Smooth muscle cell (in vitro differentiated cells): ENCODE measurements at regions not wholly inside any gene's neighbourhood (a gene's known extent, or its start where the extent isn't known, plus 50 kb on each side); places are given as distances from the start of the nearest gene placed in this dataset.

Experiments
- DNase-seq: peaks from one replicate; lab custom pipeline; 2025; ENCODE audit not compliant: unreplicated experiment; lab: John Stamatoyannopoulos, UW
- H2AFZ ChIP-seq: fragments of 200-600 bp; sonication (generic); 2 replicates; pipeline ENCODE4 v1.6.0; 2016; ENCODE audit warnings: antibody characterized with exemption, low read depth, mild to moderate bottlenecking
- H3F3A ChIP-seq: fragments of 200-600 bp; sonication (generic); 2 replicates; pipeline ENCODE4 v1.6.0; 2017; ENCODE audit warnings: antibody characterized with exemption, low read depth
- H3K27ac ChIP-seq: fragments of 200-600 bp; sonication (generic); 2 replicates; pipeline ENCODE4 v1.5.1; 2016; ENCODE audit warnings: low read depth, mild to moderate bottlenecking
- H3K27me3 ChIP-seq: fragments of 200-600 bp; sonication (generic); 2 replicates; pipeline ENCODE4 v1.6.1; 2016; ENCODE audit warnings: low read depth, mild to moderate bottlenecking
- H3K36me3 ChIP-seq: fragments of 200-600 bp; sonication (generic); 2 replicates; pipeline ENCODE4 v1.5.1; 2016; ENCODE audit warnings: low read depth
- H3K4me1 ChIP-seq: fragments of 200-600 bp; sonication (generic); 2 replicates; pipeline ENCODE4 v1.5.1; 2016; ENCODE audit warnings: low read depth
- H3K4me2 ChIP-seq: fragments of 200-600 bp; sonication (generic); 2 replicates; pipeline ENCODE4 v1.6.0; 2016; ENCODE audit warnings: mild to moderate bottlenecking
- H3K4me3 ChIP-seq: fragments of 200-600 bp; sonication (generic); 2 replicates; pipeline ENCODE4 v1.5.1; 2016; ENCODE audit warnings: mild to moderate bottlenecking
- H3K79me2 ChIP-seq: fragments of 200-600 bp; sonication (generic); 2 replicates; pipeline ENCODE4 v1.6.0; 2016; ENCODE audit warnings: low read depth, mild to moderate bottlenecking
- H3K9ac ChIP-seq: fragments of 200-600 bp; sonication (generic); 2 replicates; pipeline ENCODE4 v1.6.0; 2016; ENCODE audit warnings: low read depth
- H3K9me3 ChIP-seq: fragments of 200-600 bp; sonication (generic); replicated peaks from 2 replicates; pipeline ENCODE4 v1.5.1; 2016; ENCODE audit warnings: low read depth
- H4K20me1 ChIP-seq: fragments of 200-600 bp; sonication (generic); 2 replicates; pipeline ENCODE4 v1.6.0; 2016; ENCODE audit warnings: low read depth
- WGBS: methylation state at CpG from one replicate; pipeline ENCODE4 v1.1.7; 2016; ENCODE audit warnings: low lambda C conversion rate; 5-methylcytosine and 5-hydroxymethylcytosine counted together
- TF ChIP-seq, protein P1 (sequence below): fragments of 200-600 bp; sonication (generic); IDR thresholded peaks from 2 replicates; pipeline ENCODE4 v1.5.1; 2017; ENCODE audit warnings: borderline replicate concordance, mild to moderate bottlenecking, antibody characterized with exemption; ENCODE audit not compliant: insufficient read depth, poor library complexity, severe bottlenecking

DNA sequence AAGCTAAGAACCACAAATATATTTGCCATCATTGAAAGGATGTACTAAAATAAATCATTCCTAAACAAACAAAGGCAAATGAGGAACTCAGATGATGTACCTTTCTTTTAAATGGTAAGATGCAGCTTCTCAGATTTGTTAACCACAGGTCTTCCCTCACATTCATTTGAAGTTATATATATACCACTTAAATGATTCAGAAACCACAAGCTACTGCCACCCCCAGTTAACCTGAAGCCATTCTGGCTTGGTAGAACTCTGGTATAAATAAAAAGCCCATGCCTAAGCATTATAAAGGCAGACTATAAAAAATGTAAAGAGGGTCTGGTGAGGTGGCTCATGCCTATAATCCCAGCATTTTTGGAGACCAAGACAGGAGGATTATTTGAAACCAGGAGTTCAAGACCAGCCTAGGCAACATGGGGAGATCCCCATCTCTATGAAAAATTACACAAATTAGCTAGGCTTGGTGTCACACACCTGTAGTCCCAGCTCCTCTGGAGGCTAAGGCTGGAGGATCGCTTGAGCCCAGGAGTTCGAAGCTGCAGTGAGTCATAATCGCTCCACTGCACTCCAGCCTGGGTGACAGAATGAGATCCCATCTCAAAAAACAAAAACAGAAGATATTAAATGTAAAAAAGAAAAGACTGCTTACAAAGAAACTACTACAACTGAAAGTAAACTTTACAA lies 1185.3 kb downstream of the JRKL start:
- no peak overlapping the region for H2AFZ ChIP-seq
- H3K4me2 ChIP-seq = no peak overlapping the region
- H4K20me1 ChIP-seq = no peaks in the 10 kb centered on the region
- no peaks in the 10 kb centered on the region for H3K79me2 ChIP-seq
- no peaks in the 10 kb centered on the region for H3K36me3 ChIP-seq
- WGBS = 92% methylated on average over 3 of the region's 3 CpGs
- no peak overlapping the region for H3K27ac ChIP-seq
- H3K9ac ChIP-seq = no peak overlapping the region
- no peaks in the 10 kb centered on the region for H3K9me3 ChIP-seq
- H3K4me1 ChIP-seq = no peaks in the 10 kb centered on the region
- no peak for DNase-seq
- no peaks in the 10 kb centered on the region for H3F3A ChIP-seq
- TF ChIP-seq, protein P1, sequence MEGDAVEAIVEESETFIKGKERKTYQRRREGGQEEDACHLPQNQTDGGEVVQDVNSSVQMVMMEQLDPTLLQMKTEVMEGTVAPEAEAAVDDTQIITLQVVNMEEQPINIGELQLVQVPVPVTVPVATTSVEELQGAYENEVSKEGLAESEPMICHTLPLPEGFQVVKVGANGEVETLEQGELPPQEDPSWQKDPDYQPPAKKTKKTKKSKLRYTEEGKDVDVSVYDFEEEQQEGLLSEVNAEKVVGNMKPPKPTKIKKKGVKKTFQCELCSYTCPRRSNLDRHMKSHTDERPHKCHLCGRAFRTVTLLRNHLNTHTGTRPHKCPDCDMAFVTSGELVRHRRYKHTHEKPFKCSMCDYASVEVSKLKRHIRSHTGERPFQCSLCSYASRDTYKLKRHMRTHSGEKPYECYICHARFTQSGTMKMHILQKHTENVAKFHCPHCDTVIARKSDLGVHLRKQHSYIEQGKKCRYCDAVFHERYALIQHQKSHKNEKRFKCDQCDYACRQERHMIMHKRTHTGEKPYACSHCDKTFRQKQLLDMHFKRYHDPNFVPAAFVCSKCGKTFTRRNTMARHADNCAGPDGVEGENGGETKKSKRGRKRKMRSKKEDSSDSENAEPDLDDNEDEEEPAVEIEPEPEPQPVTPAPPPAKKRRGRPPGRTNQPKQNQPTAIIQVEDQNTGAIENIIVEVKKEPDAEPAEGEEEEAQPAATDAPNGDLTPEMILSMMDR = no peak
- no peaks in the 10 kb centered on the region for H3K27me3 ChIP-seq
- H3K4me3 ChIP-seq = no peak overlapping the region

- Histone ChIP-seq H3K27ac (no peak overlapping the region), H3K4me3 (no peak overlapping the region), H3K27me3 (no peaks in the 10 kb centered on the region), H3K36me3 (no peaks in the 10 kb centered on the region), H3K9me3 (no peaks in the 10 kb centered on the region), H3F3A (no peaks in the 10 kb centered on the region), H3K4me1 (no peaks in the 10 kb centered on the region), H3K4me2 (no peak overlapping the region), H3K9ac (no peak overlapping the region), H2AFZ (no peak overlapping the region), H4K20me1 (no peaks in the 10 kb centered on the region), H3K79me2 (no peaks in the 10 kb centered on the region)
- no peak for DNase-seq
- TF ChIP-seq, protein P1 = no peak
- 85% methylated on average over 3 of the region's 3 CpGs for WGBS
Observed at GRCh38 chr11:97607291-97608000, 1217.6 kb downstream of the JRKL start.

- DNase-seq = no peak
- Histone ChIP-seq H3K4me3 (no peak overlapping the region), H3K9ac (no peak overlapping the region), H3K79me2 (no peaks in the 10 kb centered on the region), H4K20me1 (no peaks in the 10 kb centered on the region), H3K27me3 (no peaks in the 10 kb centered on the region), H3K27ac (no peak overlapping the region), H3K36me3 (no peaks in the 10 kb centered on the region), H3K4me1 (no peaks in the 10 kb centered on the region), H3F3A (no peaks in the 10 kb centered on the region), H2AFZ (no peak overlapping the region), H3K9me3 (no peaks in the 10 kb centered on the region), H3K4me2 (no peak overlapping the region)
- TF ChIP-seq, protein P1 = no peak
- 68% methylated on average over 4 of the region's 4 CpGs for WGBS
Observed at GRCh38 chr11:97610000-97610399, 1220.2 kb downstream of the JRKL start.
